ENCODE measurements at regions not wholly inside any gene's neighbourhood (a gene's known extent, or its start where the extent isn't known, plus 50 kb on each side); places are given as distances from the start of the nearest gene placed in this dataset.

- Mint-ChIP-seq H3K4me3 (ENCODE audit: unreplicated experiment) (no peak overlapping the region), H3K9me3 (ENCODE audit: unreplicated experiment) (peaks cover 2% of the 10 kb centered on the region), H3K4me1 (ENCODE audit: low read depth, unreplicated experiment) (no peaks in the 10 kb centered on the region), H3K27ac (ENCODE audit: unreplicated experiment) (no peak overlapping the region), H3K36me3 (ENCODE audit: low read depth, unreplicated experiment) (no peaks in the 10 kb centered on the region), H3K27me3 (ENCODE audit: low read depth, unreplicated experiment) (no peaks in the 10 kb centered on the region)
- Histone ChIP-seq H3K36me3 (ENCODE audit: insufficient read depth, low read length) (no peaks in the 10 kb centered on the region), H3K9ac (ENCODE audit: low read length) (no peak overlapping the region), H3K9me3 (ENCODE audit: insufficient read depth, low read depth, low read length) (no peaks in the 10 kb centered on the region), H3K4me3 (ENCODE audit: insufficient read depth, low read depth, low read length) (no peak overlapping the region), H3K4me1 (ENCODE audit: insufficient read depth, low read length) (no peaks in the 10 kb centered on the region), H3K79me2 (ENCODE audit: insufficient read depth, low read length) (no peaks in the 10 kb centered on the region), H2AFZ (ENCODE audit: low read depth, low read length) (no peak overlapping the region), H3K27ac (ENCODE audit: low read depth, low read length) (no peak overlapping the region), H3K27me3 (ENCODE audit: insufficient read depth, low read length) (no peaks in the 10 kb centered on the region), H4K20me1 (ENCODE audit: insufficient read depth, low read length) (no peaks in the 10 kb centered on the region), H3K4me2 (ENCODE audit: low read length) (no peak overlapping the region)
- DNase-seq (ENCODE audit: low read depth) (no peak), FAIRE-seq (no peak)
- no peak for TF ChIP-seq CTCF (IDR thresholded peaks at IDR 0.05; ENCODE audit: insufficient read depth, low read depth, low read length)
- no peak for TF ChIP-seq EZH2 (IDR thresholded peaks at IDR 0.05; ENCODE audit: insufficient read depth, low read length)
Measured at GRCh38 chr16:35823342-35823741, 2363.9 kb downstream of the TP53TG3F start.

DNA sequence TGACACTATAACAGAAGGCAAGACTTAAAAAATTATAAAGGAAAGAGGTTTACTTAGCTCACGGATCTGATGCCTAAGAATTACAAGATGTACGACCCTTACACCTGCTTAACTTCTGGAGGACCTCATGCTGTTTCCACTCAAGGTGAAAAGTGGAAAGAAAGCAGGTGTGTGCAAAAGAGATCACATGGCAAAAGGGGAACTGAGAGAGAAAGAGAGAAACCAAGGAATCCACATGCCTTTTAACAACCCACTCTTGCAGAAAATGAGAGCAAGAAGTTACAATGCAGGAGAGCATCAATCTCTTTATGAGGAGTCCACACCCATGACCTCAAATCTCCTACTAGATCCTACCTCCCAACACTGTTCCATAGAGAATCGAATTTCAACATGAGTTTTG is 2382.2 kb downstream of the TP53TG3F start:
- H3K36me3 Mint-ChIP-seq (ENCODE audit: low read depth, unreplicated experiment) = no peaks in the 10 kb centered on the region
- H3K9ac ChIP-seq (ENCODE audit: low read length) = no peak overlapping the region
- no peak overlapping the region for H3K27ac ChIP-seq (ENCODE audit: low read depth, low read length)
- no peak overlapping the region for H3K4me3 ChIP-seq (ENCODE audit: insufficient read depth, low read depth, low read length)
- H3K9me3 Mint-ChIP-seq (ENCODE audit: unreplicated experiment) = peaks cover 13% of the 10 kb centered on the region
- no peaks in the 10 kb centered on the region for H3K4me1 Mint-ChIP-seq (ENCODE audit: low read depth, unreplicated experiment)
- no peak overlapping the region for H3K4me2 ChIP-seq (ENCODE audit: low read length)
- DNase-seq (ENCODE audit: low read depth) = no peak
- H3K4me3 Mint-ChIP-seq (ENCODE audit: unreplicated experiment) = no peak overlapping the region
- no peaks in the 10 kb centered on the region for H3K4me1 ChIP-seq (ENCODE audit: insufficient read depth, low read length)
- no peak overlapping the region for H2AFZ ChIP-seq (ENCODE audit: low read depth, low read length)
- peaks cover 2% of the 10 kb centered on the region for H3K9me3 ChIP-seq (ENCODE audit: insufficient read depth, low read depth, low read length)
- H4K20me1 ChIP-seq (ENCODE audit: insufficient read depth, low read length) = no peaks in the 10 kb centered on the region
- no peak overlapping the region for H3K27ac Mint-ChIP-seq (ENCODE audit: unreplicated experiment)
- no peak for TF ChIP-seq CTCF (IDR thresholded peaks at IDR 0.05; ENCODE audit: insufficient read depth, low read depth, low read length)
- TF ChIP-seq EZH2 (IDR thresholded peaks at IDR 0.05; ENCODE audit: insufficient read depth, low read length) = no peak
- FAIRE-seq = no peak
- H3K36me3 ChIP-seq (ENCODE audit: insufficient read depth, low read length) = no peaks in the 10 kb centered on the region
- no peaks in the 10 kb centered on the region for H3K27me3 ChIP-seq (ENCODE audit: insufficient read depth, low read length)
- H3K27me3 Mint-ChIP-seq (ENCODE audit: low read depth, unreplicated experiment) = no peaks in the 10 kb centered on the region
- H3K79me2 ChIP-seq (ENCODE audit: insufficient read depth, low read length) = no peaks in the 10 kb centered on the region

DNA sequence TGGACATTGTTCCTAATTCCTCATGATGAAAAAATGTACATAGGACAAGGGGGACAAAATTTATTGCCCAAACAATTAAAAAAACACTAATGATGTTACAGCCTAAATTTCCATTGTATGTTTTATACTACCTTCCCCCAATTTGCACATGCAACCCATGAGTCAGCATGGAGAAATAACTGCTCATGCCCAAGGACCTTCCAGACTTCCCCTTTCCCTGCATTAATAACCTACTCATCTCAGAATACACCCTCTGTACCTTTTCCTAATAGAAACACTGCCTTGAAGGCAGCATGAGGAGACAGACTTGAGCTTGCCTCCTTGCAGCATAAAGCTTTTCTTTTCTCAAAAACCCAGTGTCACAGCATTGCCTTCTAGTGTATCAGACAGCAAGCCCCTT is 2402.8 kb downstream of the TP53TG3F start:
- TF ChIP-seq CTCF (IDR thresholded peaks at IDR 0.05; ENCODE audit: insufficient read depth, low read depth, low read length) = no peak
- no peak for TF ChIP-seq EZH2 (IDR thresholded peaks at IDR 0.05; ENCODE audit: insufficient read depth, low read length)
- Mint-ChIP-seq H3K9me3 (ENCODE audit: unreplicated experiment) (peaks cover 3% of the 10 kb centered on the region), H3K4me1 (ENCODE audit: low read depth, unreplicated experiment) (no peaks in the 10 kb centered on the region), H3K36me3 (ENCODE audit: low read depth, unreplicated experiment) (no peaks in the 10 kb centered on the region), H3K27ac (ENCODE audit: unreplicated experiment) (no peak overlapping the region), H3K4me3 (ENCODE audit: unreplicated experiment) (no peak overlapping the region), H3K27me3 (ENCODE audit: low read depth, unreplicated experiment) (no peaks in the 10 kb centered on the region)
- DNase-seq (ENCODE audit: low read depth) (no peak), FAIRE-seq (no peak)
- Histone ChIP-seq H3K36me3 (ENCODE audit: insufficient read depth, low read length) (no peaks in the 10 kb centered on the region), H3K27ac (ENCODE audit: low read depth, low read length) (no peak overlapping the region), H3K79me2 (ENCODE audit: insufficient read depth, low read length) (no peaks in the 10 kb centered on the region), H3K9me3 (ENCODE audit: insufficient read depth, low read depth, low read length) (peaks cover 4% of the 10 kb centered on the region), H2AFZ (ENCODE audit: low read depth, low read length) (no peak overlapping the region), H3K4me2 (ENCODE audit: low read length) (no peak overlapping the region), H3K27me3 (ENCODE audit: insufficient read depth, low read length) (no peaks in the 10 kb centered on the region), H3K4me1 (ENCODE audit: insufficient read depth, low read length) (no peaks in the 10 kb centered on the region), H3K4me3 (ENCODE audit: insufficient read depth, low read depth, low read length) (no peak overlapping the region), H4K20me1 (ENCODE audit: insufficient read depth, low read length) (no peaks in the 10 kb centered on the region), H3K9ac (ENCODE audit: low read length) (no peak overlapping the region)

Data from astrocyte (in vitro differentiated cells and primary cell).